ENCODE measurements at regions not wholly inside any gene's neighbourhood (a gene's known extent, or its start where the extent isn't known, plus 50 kb on each side); places are given as distances from the start of the nearest gene placed in this dataset.
"Not testable (repeated sequence)": the region's sequence is repeated elsewhere in the genome, so short reads cannot be mapped to it uniquely, and the experiment has no call there.

GRCh38 chr6:27831434-27832081, 80.6 kb downstream of the OR2B2 start:
- H3K9me3 ChIP-seq; DNase-seq; H3K27me3 ChIP-seq; intact Hi-C loops (cut with DNase I): not testable (repeated sequence)
- peak overlapping the region; percentile 44 to 74 (median 52) for H3K4me3 ChIP-seq
- H3K36me3 ChIP-seq: peaks cover 0 to 11% (median 0%) of the 10 kb centered on the region in 3 donors
- H3K27ac ChIP-seq: peak overlapping the region; percentile 80 to 92 (median 90)
- WGBS, 2 donors: 6 to 7% methylated on average over 11 to 15 of the region's 26 CpGs
- TF ChIP-seq POLR2A (IDR thresholded peaks at IDR 0.05): peak in 1 of 4 donors; percentile 22
- H3K4me1 ChIP-seq: peaks cover 9 to 44% (median 18%) of the 10 kb centered on the region in 3 donors

- H3K9me3 ChIP-seq; DNase-seq; H3K27me3 ChIP-seq; intact Hi-C loops (cut with DNase I): not testable (repeated sequence)
- WGBS, 2 donors: 7 to 9% methylated on average over 18 to 20 of the region's 52 CpGs
- Histone ChIP-seq H3K27ac (peak overlapping the region; percentile 80 to 92 (median 90)), H3K36me3 (peaks cover 0 to 11% (median 0%) of the 10 kb centered on the region in 3 donors), H3K4me1 (peaks cover 4 to 41% (median 11%) of the 10 kb centered on the region in 3 donors), H3K4me3 (peak overlapping the region; percentile 44 to 74 (median 52))
Measured at GRCh38 chr6:27830600-27831433, 81.4 kb downstream of the OR2B2 start.

DNA sequence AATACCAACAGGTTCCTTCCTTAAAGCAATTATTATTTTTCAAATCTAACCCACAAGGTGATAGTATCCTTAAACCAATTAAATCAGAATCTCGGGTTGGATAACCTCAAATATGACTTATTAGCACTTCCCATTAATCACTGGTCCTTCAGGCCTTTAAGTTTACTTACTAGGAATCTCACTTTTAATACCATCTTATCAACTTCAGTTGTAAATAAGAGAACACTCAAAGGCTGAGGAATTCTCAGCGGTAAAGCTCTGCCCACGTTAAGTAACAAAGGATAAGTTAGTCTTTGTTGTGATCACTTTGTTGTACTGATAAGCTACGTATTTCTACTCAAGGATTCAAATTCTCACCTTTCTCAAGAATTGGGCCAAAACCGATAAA, 82.0 kb downstream of the OR2B2 start:
- DNase-seq: no peak
- peaks cover 0 to 11% (median 0%) of the 10 kb centered on the region in 3 donors for H3K36me3 ChIP-seq
- WGBS, 2 donors: 12 to 25% methylated on average over 5 of the region's 5 CpGs
- no peaks in the 10 kb centered on the region for H3K9me3 ChIP-seq
- TF ChIP-seq POLR2A (IDR thresholded peaks at IDR 0.05) (no peak), CTCF (IDR thresholded peaks at IDR 0.05) (no peak)
- H3K27ac ChIP-seq: peak overlapping the region; percentile 80 to 92 (median 90)
- peaks cover 4 to 41% (median 10%) of the 10 kb centered on the region in 3 donors for H3K4me1 ChIP-seq
- H3K4me3 ChIP-seq: peak overlapping the region; percentile 44 to 74 (median 52)
- intact Hi-C loops (cut with DNase I): no loop called here
- peaks cover 0 to 6% (median 0%) of the 10 kb centered on the region in 4 donors for H3K27me3 ChIP-seq

GRCh38 chr6:27829453-27830211, 82.6 kb downstream of the OR2B2 start:
- no peak for TF ChIP-seq CTCF (IDR thresholded peaks at IDR 0.05)
- TF ChIP-seq POLR2A (IDR thresholded peaks at IDR 0.05): no peak
- 64% methylated on average over 6 of the region's 9 CpGs for WGBS, 2 donors
- H3K27ac ChIP-seq: peak overlapping the region; percentile 80 to 92 (median 90)
- H3K4me1 ChIP-seq: peaks cover 4 to 43% (median 10%) of the 10 kb centered on the region in 3 donors
- intact Hi-C loops (cut with DNase I): no loop called here
- peaks cover 0 to 11% (median 0%) of the 10 kb centered on the region in 3 donors for H3K36me3 ChIP-seq
- DNase-seq: no peak
- peak overlapping the region in 1 of 4 donors; percentile 74 for H3K4me3 ChIP-seq
- H3K27me3 ChIP-seq: peaks cover 0 to 6% (median 0%) of the 10 kb centered on the region in 4 donors
- H3K9me3 ChIP-seq: no peaks in the 10 kb centered on the region

DNA sequence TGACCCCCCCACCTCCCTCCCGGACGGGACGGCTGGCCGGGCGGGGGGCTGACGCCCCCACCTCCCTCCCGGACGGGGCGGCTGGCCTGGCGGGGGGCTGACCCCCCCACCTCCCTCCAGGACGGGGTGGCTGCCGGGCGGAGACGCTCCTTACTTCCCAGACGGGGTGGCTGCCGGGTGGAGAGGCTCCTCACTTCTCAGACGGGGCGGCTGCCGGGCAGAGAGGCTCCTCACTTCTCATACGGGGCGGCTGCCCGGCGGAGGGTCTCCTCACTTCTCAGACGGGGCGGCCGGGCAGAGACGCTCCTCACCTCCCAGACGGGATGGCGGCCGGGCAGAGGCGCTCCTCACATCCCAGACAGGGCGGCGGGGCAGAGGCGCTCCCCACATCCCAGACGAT, 84.7 kb downstream of the OR2B2 start:
- DNase-seq; intact Hi-C loops (cut with DNase I); H3K9me3 ChIP-seq; H3K36me3 ChIP-seq: not testable (repeated sequence)
- Histone ChIP-seq H3K27ac (peak overlapping the region in 1 of 4 donors; percentile 75), H3K27me3 (peaks cover 0 to 13% (median 0%) of the 10 kb centered on the region in 4 donors), H3K4me3 (peak overlapping the region in 2 of 4 donors; percentile 31 to 39), H3K4me1 (peaks cover 4 to 51% (median 14%) of the 10 kb centered on the region in 3 donors)
- no CpG with 5 or more reads among the region's 35 CpGs for WGBS, 2 donors

- H3K27me3 ChIP-seq: peaks cover 0 to 17% (median 0%) of the 10 kb centered on the region in 4 donors
- H3K4me3 ChIP-seq: peak overlapping the region in 2 of 4 donors; percentile 31 to 37
- H3K9me3 ChIP-seq; DNase-seq; H3K36me3 ChIP-seq; intact Hi-C loops (cut with DNase I): not testable (repeated sequence)
- 60% methylated on average over 1 of the region's 30 CpGs; no CpG with 5 or more reads in 1 of the 2 donors for WGBS, 2 donors
- H3K4me1 ChIP-seq: peaks cover 4 to 47% (median 10%) of the 10 kb centered on the region in 3 donors
- peak overlapping the region in 3 of 4 donors; percentile 15 to 75 (median 42) for H3K27ac ChIP-seq
Measured at GRCh38 chr6:27826612-27826985, 85.6 kb downstream of the OR2B2 start.

DNA sequence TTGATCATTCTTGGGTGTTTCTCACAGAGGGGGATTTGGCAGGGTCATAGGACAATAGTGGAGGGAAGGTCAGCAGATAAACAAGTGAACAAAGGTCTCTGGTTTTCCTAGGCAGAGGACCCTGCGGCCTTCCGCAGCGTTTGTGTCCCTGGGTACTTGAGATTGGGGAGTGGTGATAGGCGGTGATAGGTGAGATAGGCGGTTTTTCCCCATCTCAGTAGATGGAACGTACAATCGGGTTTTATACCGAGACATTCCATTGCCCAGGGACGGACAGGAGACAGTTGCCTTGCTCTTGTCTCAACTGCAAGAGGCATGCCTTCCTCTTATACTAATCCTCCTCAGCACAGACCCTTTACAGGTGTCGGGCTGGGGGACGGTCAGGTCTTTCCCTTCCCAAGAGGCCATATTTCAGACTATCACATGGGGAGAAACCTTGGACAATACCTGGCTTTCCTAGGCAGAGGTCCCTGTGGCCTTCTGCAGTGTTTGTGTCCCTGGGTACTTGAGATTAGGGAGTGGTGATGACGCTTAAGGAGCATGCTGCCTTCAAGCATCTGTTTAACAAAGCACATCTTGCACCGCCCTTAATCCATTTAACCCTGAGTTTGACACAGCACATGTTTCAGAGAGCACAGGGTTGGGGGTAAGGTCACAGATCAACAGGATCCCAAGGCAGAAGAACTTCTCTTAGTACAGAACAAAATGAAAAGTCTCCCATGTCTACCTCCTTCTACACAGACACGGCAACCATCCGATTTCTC, 86.2 kb downstream of the OR2B2 start:
- intact Hi-C loops (cut with DNase I); H3K9me3 ChIP-seq; H3K36me3 ChIP-seq; DNase-seq: not testable (repeated sequence)
- 72 to 92% methylated on average over 5 to 13 of the region's 15 CpGs for WGBS, 2 donors
- Histone ChIP-seq H3K4me1 (peaks cover 4 to 45% (median 10%) of the 10 kb centered on the region in 3 donors), H3K27ac (peak overlapping the region in 3 of 4 donors; percentile 15 to 75 (median 42)), H3K27me3 (peaks cover 0 to 17% (median 0%) of the 10 kb centered on the region in 4 donors), H3K4me3 (peak overlapping the region in 1 of 4 donors; percentile 37)

Data from esophagus squamous epithelium (tissue), 5 donors.